Prostate gland (tissue), 2 donors: ENCODE measurements at regions not wholly inside any gene's neighbourhood (a gene's known extent, or its start where the extent isn't known, plus 50 kb on each side); places are given as distances from the start of the nearest gene placed in this dataset.

ENCODE experiments used
- DNase-seq: peaks from one replicate; pipeline ENCODE4 v3.0.0-alpha.2; 2019; ENCODE audit warnings: low spot score
- H3K27ac ChIP-seq, 2 donors: fragments of 200-600 bp; sonication (generic); 2 replicates each; pipeline ENCODE4 v1.5.1; 2017 to 2019
- H3K27me3 ChIP-seq: fragments of 200-600 bp; sonication (generic); replicated peaks from 2 replicates; pipeline ENCODE4 v1.5.1; 2019; ENCODE audit not compliant: insufficient read depth
- H3K36me3 ChIP-seq, 2 donors: fragments of 200-600 bp; sonication (generic); 1 replicate in 1 of 2; 2 replicates in 1 of 2; pipeline versions ENCODE4 v1.5.1 to v1.8.1; 2017 to 2019
- H3K4me1 ChIP-seq: fragments of 200-600 bp; sonication (generic); replicated peaks from 2 replicates; pipeline ENCODE4 v1.5.1; 2019
- H3K4me3 ChIP-seq, 2 donors: fragments of 200-600 bp; sonication (generic); 2 replicates each; pipeline ENCODE4 v1.5.1; 2017 to 2019
- H3K9me3 ChIP-seq: fragments of 200-600 bp; sonication (generic); 2 replicates; pipeline ENCODE4 v1.5.1; 2017
- CTCF ChIP-seq, 4 experiments: fragments of 200-600 bp in 2 of 4; fragments of 450-650 bp in 2 of 4; sonication (generic) in 2 of 4; IDR thresholded peaks; 1 replicate in 3 of 4; 2 replicates in 1 of 4; pipeline ENCODE4 v1.5.1; 2016 to 2019; ENCODE audit warnings: antibody characterized with exemption in 4 of 4, mild to moderate bottlenecking in 2 of 4, moderate library complexity in 2 of 4
- POLR2A ChIP-seq: fragments of 450-650 bp; IDR thresholded peaks from one replicate; pipeline ENCODE4 v1.6.1; 2016; ENCODE audit warnings: antibody characterized with exemption, mild to moderate bottlenecking
- POLR2AphosphoS5 ChIP-seq: sonication (generic); formaldehyde crosslinking; IDR thresholded peaks from one replicate; pipeline ENCODE4 v1.6.1; 2017; ENCODE audit warnings: antibody characterized with exemption
- WGBS: methylation state at CpG from one replicate; pipeline ENCODE4 v1.1.5; 2018; 5-methylcytosine and 5-hydroxymethylcytosine counted together
- intact Hi-C: fragments of 100-400 bp; cut with DNase I; formaldehyde crosslinking; loops from one replicate; pipeline ENCODE4 v1.14.2; 2022

GRCh38 chr16:13633391-13633861 lies 286.5 kb upstream of the ERCC4 start:
- intact Hi-C loops, result no loop called here

GRCh38 chr16:13634253-13634652 lies 285.7 kb upstream of the ERCC4 start:
- Histone ChIP-seq H3K4me3 (no peak overlapping the region), H3K27me3 (no peaks in the 10 kb centered on the region), H3K27ac (no peak overlapping the region), H3K36me3 (no peaks in the 10 kb centered on the region), H3K9me3 (no peaks in the 10 kb centered on the region), H3K4me1 (no peaks in the 10 kb centered on the region)
- no peak for TF ChIP-seq CTCF (IDR thresholded peaks at IDR 0.05)
- TF ChIP-seq POLR2AphosphoS5, result no peak
- no peak for TF ChIP-seq POLR2A
- 90% methylated on average over 1 of the region's 1 CpG for WGBS
- intact Hi-C loops, result no loop called here
- no peak for DNase-seq

More at GRCh38 chr16:13633391-13633861, 286.5 kb upstream of the ERCC4 start:
- H3K4me1 ChIP-seq, result no peaks in the 10 kb centered on the region
- H3K36me3 ChIP-seq, result no peaks in the 10 kb centered on the region
- no peaks in the 10 kb centered on the region for H3K9me3 ChIP-seq
- no peak overlapping the region for H3K4me3 ChIP-seq
- WGBS, result 64% methylated on average over 5 of the region's 5 CpGs
- no peaks in the 10 kb centered on the region for H3K27me3 ChIP-seq
- no peak for TF ChIP-seq POLR2A
- no peak for TF ChIP-seq CTCF (IDR thresholded peaks at IDR 0.05)
- TF ChIP-seq POLR2AphosphoS5, result no peak
- H3K27ac ChIP-seq, result no peak overlapping the region
- no peak for DNase-seq

- H3K9me3 ChIP-seq, result no peaks in the 10 kb centered on the region
Observed at GRCh38 chr16:13634959-13635358, 285.0 kb upstream of the ERCC4 start.

GRCh38 chr16:13638218-13638617 lies 281.7 kb upstream of the ERCC4 start:
- H3K27me3 ChIP-seq, result no peaks in the 10 kb centered on the region
- H3K4me3 ChIP-seq, result no peak overlapping the region
- TF ChIP-seq POLR2AphosphoS5, result no peak
- TF ChIP-seq POLR2A, result no peak
- TF ChIP-seq CTCF (IDR thresholded peaks at IDR 0.05), result no peak
- no peak for DNase-seq
- H3K36me3 ChIP-seq, result no peaks in the 10 kb centered on the region
- H3K4me1 ChIP-seq, result no peaks in the 10 kb centered on the region
- H3K9me3 ChIP-seq, result no peaks in the 10 kb centered on the region
- intact Hi-C loops, result no loop called here
- no peak overlapping the region for H3K27ac ChIP-seq
- WGBS, result 95% methylated on average over 2 of the region's 2 CpGs

More at GRCh38 chr16:13634959-13635358, 285.0 kb upstream of the ERCC4 start:
- Histone ChIP-seq H3K4me3 (no peak overlapping the region), H3K36me3 (no peaks in the 10 kb centered on the region), H3K27me3 (no peaks in the 10 kb centered on the region), H3K27ac (no peak overlapping the region), H3K4me1 (no peaks in the 10 kb centered on the region)
- no peak for DNase-seq
- TF ChIP-seq POLR2A (no peak), CTCF (IDR thresholded peaks at IDR 0.05) (no peak), POLR2AphosphoS5 (no peak)
- intact Hi-C loops, result no loop called here
- WGBS, result 94% methylated on average over 6 of the region's 6 CpGs

GRCh38 chr16:13643412-13643811 lies 276.5 kb upstream of the ERCC4 start:
- DNase-seq, result no peak
- TF ChIP-seq CTCF (IDR thresholded peaks at IDR 0.05) (no peak), POLR2A (no peak), POLR2AphosphoS5 (no peak)
- Histone ChIP-seq H3K4me1 (no peaks in the 10 kb centered on the region), H3K27ac (no peak overlapping the region), H3K4me3 (no peak overlapping the region), H3K27me3 (no peaks in the 10 kb centered on the region), H3K36me3 (no peaks in the 10 kb centered on the region), H3K9me3 (no peaks in the 10 kb centered on the region)
- WGBS, result 87% methylated on average over 3 of the region's 3 CpGs
- intact Hi-C loops, result no loop called here
